Keratinocyte (primary cell): ENCODE measurements at regions not wholly inside any gene's neighbourhood (a gene's known extent, or its start where the extent isn't known, plus 50 kb on each side); places are given as distances from the start of the nearest gene placed in this dataset.

Experiments used
- DNase-seq: peaks from one replicate; pipeline ENCODE4 v3.0.0-alpha.2; 2011; ENCODE audit warnings: low read depth, missing footprints, low spot score
- FAIRE-seq: peaks from 2 replicates; lab custom pipeline; 2011; peaks lifted over from hg19 to GRCh38; lab: Jason Lieb, UNC
- H2AFZ ChIP-seq: 2 replicates; pipeline ENCODE4 v1.6.0; 2012; ENCODE audit warnings: low read length, control low read depth, inconsistent platforms; ENCODE audit not compliant: control insufficient read depth
- H3K27ac ChIP-seq: 2 replicates; pipeline ENCODE4 v1.5.1; 2011; ENCODE audit warnings: low read length; ENCODE audit not compliant: control insufficient read depth, insufficient read depth
- H3K27me3 ChIP-seq: 3 replicates; pipeline ENCODE4 v1.6.0; 2011; ENCODE audit warnings: low read length; ENCODE audit not compliant: control insufficient read depth, insufficient read depth; ENCODE audit errors: extremely low read depth
- H3K36me3 ChIP-seq, 2 experiments: 2 replicates in 1 of 2; 3 replicates in 1 of 2; pipeline ENCODE4 v1.5.1; 2011; ENCODE audit warnings: low read length in 2 of 2, mild to moderate bottlenecking in 1 of 2; ENCODE audit not compliant: control insufficient read depth in 2 of 2, insufficient read depth in 2 of 2; ENCODE audit errors: extremely low read depth in 1 of 2
- H3K4me1 ChIP-seq: 3 replicates; pipeline ENCODE4 v1.5.1; 2011; ENCODE audit warnings: low read length; ENCODE audit not compliant: control insufficient read depth, insufficient read depth; ENCODE audit errors: extremely low read depth
- H3K4me2 ChIP-seq: 3 replicates; pipeline ENCODE4 v1.6.0; 2011; ENCODE audit warnings: low read depth, low read length; ENCODE audit not compliant: control insufficient read depth, insufficient read depth; ENCODE audit errors: extremely low read depth
- H3K4me3 ChIP-seq, 3 experiments: fragments of 200-600 bp in 1 of 3; sonication (generic) in 1 of 3; 2 replicates in 2 of 3; 3 replicates in 1 of 3; pipeline ENCODE4 v1.5.1; 2011 to 2016; ENCODE audit warnings: low read length in 3 of 3, mild to moderate bottlenecking in 3 of 3, control low read depth in 2 of 3, inconsistent platforms in 1 of 3, low read depth in 1 of 3, mixed read lengths in 1 of 3, mixed run types in 1 of 3, moderate library complexity in 1 of 3; ENCODE audit not compliant: control insufficient read depth in 2 of 3, insufficient read depth in 2 of 3; ENCODE audit errors: extremely low read depth in 1 of 3
- H3K79me2 ChIP-seq: 2 replicates; pipeline ENCODE4 v1.6.0; 2012; ENCODE audit warnings: low read length; ENCODE audit not compliant: control insufficient read depth, insufficient read depth
- H3K9ac ChIP-seq: 3 replicates; pipeline ENCODE4 v1.6.0; 2011; ENCODE audit warnings: low read length; ENCODE audit not compliant: control insufficient read depth, insufficient read depth; ENCODE audit errors: extremely low read depth
- H3K9me1 ChIP-seq: 3 replicates; pipeline ENCODE4 v1.6.0; 2011; ENCODE audit warnings: low read length; ENCODE audit not compliant: control insufficient read depth, insufficient read depth; ENCODE audit errors: extremely low read depth
- H3K9me3 ChIP-seq: 2 replicates; pipeline ENCODE4 v1.5.1; 2012; ENCODE audit warnings: low read depth, low read length; ENCODE audit not compliant: control insufficient read depth
- H4K20me1 ChIP-seq: 3 replicates; pipeline ENCODE4 v1.6.0; 2011; ENCODE audit warnings: low read length; ENCODE audit not compliant: control insufficient read depth, insufficient read depth; ENCODE audit errors: extremely low read depth
- CTCF ChIP-seq, 3 experiments: IDR thresholded peaks in 1 of 3; conservative IDR thresholded peaks in 1 of 3; optimal IDR thresholded peaks in 1 of 3; 2 replicates in 2 of 3; 3 replicates in 1 of 3; pipeline versions ENCODE3 to v1.5.1; 2011; ENCODE audit warnings: low read length in 3 of 3, mild to moderate bottlenecking in 3 of 3, moderate library complexity in 2 of 3, control low read depth in 1 of 3, inconsistent platforms in 1 of 3; ENCODE audit not compliant: insufficient read depth in 2 of 3; ENCODE audit errors: extremely low read depth in 1 of 3
- EZH2 ChIP-seq: IDR thresholded peaks from one replicate; pipeline ENCODE4 v1.6.1; 2012; ENCODE audit warnings: inconsistent platforms, mild to moderate bottlenecking, low read length, moderate library complexity
- dilution Hi-C: fragments of 300-500 bp; cut with MboI; formaldehyde crosslinking; loops from one replicate; pipeline ENCODE4 v1.7.0; 2020; ENCODE audit warnings: low sequenced_read_pairs; ENCODE audit not compliant: extremely low pct_ligation_motif_present

DNA sequence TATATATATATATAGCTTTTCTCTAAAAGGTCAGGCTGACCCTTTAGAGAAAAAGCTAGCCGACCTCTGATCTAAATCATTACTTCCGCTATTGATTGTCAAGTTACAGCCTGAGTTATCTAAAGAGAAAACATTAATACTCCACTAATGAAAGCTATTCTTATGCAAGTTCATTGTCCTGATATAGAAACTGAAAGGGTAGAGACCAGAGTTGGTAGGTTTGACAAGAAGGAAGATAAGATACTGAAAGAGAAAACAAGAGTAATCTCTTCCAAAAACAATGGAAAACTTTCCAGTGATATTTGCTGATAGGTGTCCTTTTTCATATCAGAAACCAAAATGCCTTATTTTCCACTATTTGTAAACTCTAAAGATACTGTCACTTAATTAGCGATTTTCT is 62.8 kb upstream of the SLC39A10 start:
- Histone ChIP-seq H3K4me3 (no peak overlapping the region), H3K27me3 (no peaks in the 10 kb centered on the region), H3K4me1 (no peaks in the 10 kb centered on the region), H3K27ac (no peak overlapping the region), H3K9me3 (no peaks in the 10 kb centered on the region), H3K9me1 (no peaks in the 10 kb centered on the region), H3K79me2 (no peaks in the 10 kb centered on the region), H4K20me1 (no peaks in the 10 kb centered on the region), H2AFZ (no peak overlapping the region), H3K36me3 (no peaks in the 10 kb centered on the region), H3K4me2 (no peak overlapping the region), H3K9ac (no peak overlapping the region)
- FAIRE-seq: no peak
- no peak for DNase-seq
- TF ChIP-seq EZH2: no peak
- no peak for TF ChIP-seq CTCF (optimal IDR thresholded peaks at IDR 0.05 in 1 of 3, IDR thresholded peaks at IDR 0.05 in 1 of 3, conservative IDR thresholded peaks at IDR 0.05 in 1 of 3; ENCODE audit: extremely low read depth in 1 of 3, insufficient read depth in 2 of 3, low read length in 3 of 3)
- dilution Hi-C loops: no loop called here

- Histone ChIP-seq H3K27ac (no peak overlapping the region), H3K9me1 (no peaks in the 10 kb centered on the region), H3K36me3 (no peaks in the 10 kb centered on the region), H3K4me2 (no peak overlapping the region), H3K4me3 (no peak overlapping the region), H3K9me3 (no peaks in the 10 kb centered on the region), H3K4me1 (no peaks in the 10 kb centered on the region), H4K20me1 (no peaks in the 10 kb centered on the region), H3K79me2 (no peaks in the 10 kb centered on the region), H2AFZ (no peak overlapping the region), H3K27me3 (no peaks in the 10 kb centered on the region), H3K9ac (no peak overlapping the region)
- FAIRE-seq (no peak), DNase-seq (no peak)
- dilution Hi-C loops: no loop called here
- TF ChIP-seq EZH2 (no peak), CTCF (optimal IDR thresholded peaks at IDR 0.05 in 1 of 3, IDR thresholded peaks at IDR 0.05 in 1 of 3, conservative IDR thresholded peaks at IDR 0.05 in 1 of 3; ENCODE audit: extremely low read depth in 1 of 3, insufficient read depth in 2 of 3, low read length in 3 of 3) (no peak)
Measured at GRCh38 chr2:195592105-195592504, 64.9 kb upstream of the SLC39A10 start.
